ENCODE measurements at regions not wholly inside any gene's neighbourhood (a gene's known extent, or its start where the extent isn't known, plus 50 kb on each side); places are given as distances from the start of the nearest gene placed in this dataset.

GRCh38 chr20:60664106-60664505, 588.0 kb upstream of the CDH4 start:
- H3K27ac Mint-ChIP-seq (ENCODE audit: unreplicated experiment), result no peak overlapping the region
- no peak for TF ChIP-seq CTCF (IDR thresholded peaks at IDR 0.05; ENCODE audit: partially characterized antibody, unreplicated experiment)
- no peaks in the 10 kb centered on the region for H3K4me1 Mint-ChIP-seq (ENCODE audit: low read depth, unreplicated experiment)
- DNase-seq, result no peak
- no peak overlapping the region for H3K4me3 Mint-ChIP-seq (ENCODE audit: unreplicated experiment)
- H3K9me3 Mint-ChIP-seq (ENCODE audit: unreplicated experiment), result peaks cover 2% of the 10 kb centered on the region
- H3K27me3 Mint-ChIP-seq (ENCODE audit: unreplicated experiment), result peaks cover 3% of the 10 kb centered on the region
- H3K36me3 Mint-ChIP-seq (ENCODE audit: unreplicated experiment), result no peaks in the 10 kb centered on the region

GRCh38 chr20:60667641-60668040, 584.4 kb upstream of the CDH4 start:
- H3K4me1 Mint-ChIP-seq (ENCODE audit: low read depth, unreplicated experiment), result peaks cover 1% of the 10 kb centered on the region
- TF ChIP-seq CTCF (IDR thresholded peaks at IDR 0.05; ENCODE audit: partially characterized antibody, unreplicated experiment), result no peak
- H3K9me3 Mint-ChIP-seq (ENCODE audit: unreplicated experiment), result no peaks in the 10 kb centered on the region
- H3K4me3 Mint-ChIP-seq (ENCODE audit: unreplicated experiment), result no peak overlapping the region
- H3K27ac Mint-ChIP-seq (ENCODE audit: unreplicated experiment), result no peak overlapping the region
- no peak for DNase-seq
- H3K27me3 Mint-ChIP-seq (ENCODE audit: unreplicated experiment), result peaks cover 3% of the 10 kb centered on the region
- H3K36me3 Mint-ChIP-seq (ENCODE audit: unreplicated experiment), result no peaks in the 10 kb centered on the region

GRCh38 chr20:60669211-60669610, 582.9 kb upstream of the CDH4 start:
- Mint-ChIP-seq H3K27me3 (ENCODE audit: unreplicated experiment) (no peaks in the 10 kb centered on the region), H3K4me1 (ENCODE audit: low read depth, unreplicated experiment) (peaks cover 1% of the 10 kb centered on the region), H3K4me3 (ENCODE audit: unreplicated experiment) (no peak overlapping the region), H3K36me3 (ENCODE audit: unreplicated experiment) (no peaks in the 10 kb centered on the region), H3K9me3 (ENCODE audit: unreplicated experiment) (no peaks in the 10 kb centered on the region), H3K27ac (ENCODE audit: unreplicated experiment) (no peak overlapping the region)
- no peak for DNase-seq
- TF ChIP-seq CTCF (IDR thresholded peaks at IDR 0.05; ENCODE audit: partially characterized antibody, unreplicated experiment), result no peak

- H3K9me3 Mint-ChIP-seq (ENCODE audit: unreplicated experiment), result no peaks in the 10 kb centered on the region
- DNase-seq, result no peak
- H3K4me3 Mint-ChIP-seq (ENCODE audit: unreplicated experiment), result no peak overlapping the region
- peaks cover 2% of the 10 kb centered on the region for H3K4me1 Mint-ChIP-seq (ENCODE audit: low read depth, unreplicated experiment)
- H3K27me3 Mint-ChIP-seq (ENCODE audit: unreplicated experiment), result no peaks in the 10 kb centered on the region
- no peak for TF ChIP-seq CTCF (IDR thresholded peaks at IDR 0.05; ENCODE audit: partially characterized antibody, unreplicated experiment)
- H3K27ac Mint-ChIP-seq (ENCODE audit: unreplicated experiment), result no peak overlapping the region
- H3K36me3 Mint-ChIP-seq (ENCODE audit: unreplicated experiment), result no peaks in the 10 kb centered on the region
These were observed 576.0 kb upstream of the CDH4 start for GRCh38 chr20:60676011-60676410.

GRCh38 chr20:60677819-60678218, 574.2 kb upstream of the CDH4 start:
- Mint-ChIP-seq H3K9me3 (ENCODE audit: unreplicated experiment) (no peaks in the 10 kb centered on the region), H3K27me3 (ENCODE audit: unreplicated experiment) (no peaks in the 10 kb centered on the region), H3K4me1 (ENCODE audit: low read depth, unreplicated experiment) (peaks cover 2% of the 10 kb centered on the region), H3K36me3 (ENCODE audit: unreplicated experiment) (no peaks in the 10 kb centered on the region), H3K4me3 (ENCODE audit: unreplicated experiment) (no peak overlapping the region), H3K27ac (ENCODE audit: unreplicated experiment) (no peak overlapping the region)
- DNase-seq, result no peak
- no peak for TF ChIP-seq CTCF (IDR thresholded peaks at IDR 0.05; ENCODE audit: partially characterized antibody, unreplicated experiment)
